ENCODE measurements at regions not wholly inside any gene's neighbourhood (a gene's known extent, or its start where the extent isn't known, plus 50 kb on each side); places are given as distances from the start of the nearest gene placed in this dataset.

DNA sequence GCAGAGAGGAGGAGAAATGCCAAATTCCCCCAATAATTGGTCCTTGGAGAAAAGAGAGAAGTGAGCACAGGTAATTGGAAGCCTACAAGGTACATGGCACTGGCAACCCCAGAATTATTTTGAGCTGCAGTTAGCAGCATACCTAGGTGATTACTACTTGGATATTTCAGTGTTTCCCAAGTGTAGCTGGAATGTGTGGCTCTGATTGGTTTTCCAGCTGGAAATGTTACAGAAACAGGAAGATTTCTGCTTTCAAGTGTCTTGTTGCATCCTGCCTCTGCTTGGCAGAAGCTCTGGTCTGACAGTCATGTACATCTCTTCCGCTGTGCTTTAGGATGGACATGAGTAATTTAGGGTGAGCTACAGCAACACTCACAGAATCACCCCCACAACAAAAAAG lies 262.1 kb downstream of the ENC1 start:
- DNase-seq (ENCODE audit: low spot score): no peak

DNA sequence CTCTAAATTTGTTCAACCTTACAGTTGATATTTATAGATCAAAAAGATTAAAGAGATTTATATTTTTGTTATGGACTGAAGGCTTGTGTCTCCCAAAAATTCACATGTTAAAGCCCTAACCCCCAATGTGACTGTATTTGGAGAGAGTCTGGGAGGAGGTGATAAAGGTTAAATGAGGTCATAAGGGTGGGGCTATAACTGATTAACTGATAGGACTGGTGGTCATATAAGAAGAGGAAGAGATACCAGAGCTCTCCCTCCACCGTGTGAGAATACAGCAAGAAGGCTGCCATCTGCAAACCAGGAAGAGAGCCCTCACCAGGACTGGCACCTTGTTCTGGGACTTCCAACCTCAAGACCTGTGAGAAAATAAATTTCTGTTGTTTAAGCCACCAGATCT lies 264.3 kb downstream of the ENC1 start:
- DNase-seq (ENCODE audit: low spot score): no peak

DNA sequence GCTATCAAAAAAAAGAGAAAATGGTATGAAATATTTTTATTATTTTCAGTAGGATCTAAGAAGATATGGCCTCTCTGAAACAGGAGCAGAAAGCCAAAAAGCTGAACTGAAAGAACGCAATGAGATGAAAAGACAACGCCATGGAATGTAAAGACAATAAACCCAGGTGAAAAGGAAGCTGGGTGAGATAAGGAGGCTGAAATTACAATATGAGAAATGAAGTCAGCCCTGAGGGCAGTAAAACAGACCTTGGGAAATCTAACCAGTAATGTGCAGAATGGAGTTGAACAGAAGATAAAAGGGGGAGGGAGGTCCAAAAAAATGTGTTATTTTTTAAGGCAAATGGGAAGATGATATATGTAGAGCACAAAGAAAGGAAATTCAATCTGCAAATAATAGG lies 265.3 kb downstream of the ENC1 start:
- DNase-seq (ENCODE audit: low spot score): no peak

DNA sequence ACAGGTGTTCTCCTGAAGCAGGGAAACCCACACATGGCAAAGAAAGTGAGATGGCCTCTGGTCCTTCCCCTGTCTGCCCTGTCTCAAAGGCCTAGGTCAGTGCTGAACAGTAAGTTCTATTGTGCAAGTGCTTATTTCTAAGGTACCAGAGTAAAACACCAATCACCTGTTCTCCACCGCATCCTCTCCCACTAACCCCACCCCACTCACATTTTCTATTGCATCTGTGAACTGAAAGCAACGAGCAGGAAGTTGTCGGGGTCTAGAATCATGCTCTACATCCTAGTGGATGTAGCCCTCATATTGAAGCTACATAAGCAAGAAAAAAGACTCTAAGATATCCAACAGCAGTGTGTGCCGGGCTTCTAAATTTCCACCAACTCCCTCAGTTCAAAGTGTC lies 265.9 kb downstream of the ENC1 start:
- no peak for DNase-seq (ENCODE audit: low spot score)

DNA sequence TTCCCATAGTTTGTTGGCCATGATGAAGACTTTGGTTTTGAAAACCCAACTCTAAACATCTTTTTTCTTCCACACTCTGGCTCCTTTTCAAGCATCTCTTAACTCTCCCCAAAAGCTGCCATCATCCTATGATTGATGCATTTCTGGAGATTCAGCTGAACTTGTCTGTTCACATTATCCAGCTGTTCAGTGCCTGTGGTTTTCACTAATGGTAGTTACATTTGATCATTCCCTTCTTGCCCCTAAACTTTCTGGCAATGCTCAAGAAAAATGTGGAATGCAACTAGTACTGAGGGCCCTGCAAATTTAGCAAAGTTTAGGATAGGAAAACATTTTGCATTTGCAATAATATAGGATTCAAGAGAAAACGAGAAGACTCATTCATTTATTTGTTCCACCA lies 267.5 kb downstream of the ENC1 start:
- DNase-seq (ENCODE audit: low spot score): no peak

DNA sequence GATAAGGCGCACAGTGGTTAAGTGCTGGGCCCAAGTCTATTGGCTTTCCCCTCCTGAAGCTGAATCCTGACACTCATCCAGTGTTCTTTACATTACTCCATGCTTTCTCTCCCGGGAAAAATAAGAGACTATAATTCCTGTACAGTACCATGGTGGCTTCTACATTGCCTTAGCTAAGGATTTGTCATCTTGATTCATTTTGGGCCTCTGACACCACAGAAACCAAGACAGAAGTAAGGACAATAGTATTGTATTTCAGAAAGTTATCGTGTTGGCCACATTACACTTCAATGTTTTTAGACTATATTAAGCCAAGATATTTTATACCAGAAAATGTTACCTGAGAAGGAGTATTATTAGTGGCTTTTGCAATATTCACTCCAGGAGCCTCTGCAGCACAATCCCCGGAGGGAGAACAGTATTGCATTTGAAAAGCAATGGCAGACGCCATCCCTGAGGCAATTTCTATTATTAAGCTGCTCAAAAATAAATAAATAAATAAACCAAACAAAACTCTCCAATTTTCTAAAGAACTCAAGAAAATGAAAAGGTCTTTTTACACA lies 267.9 kb downstream of the ENC1 start:
- no peak for DNase-seq (ENCODE audit: low spot score)

DNA sequence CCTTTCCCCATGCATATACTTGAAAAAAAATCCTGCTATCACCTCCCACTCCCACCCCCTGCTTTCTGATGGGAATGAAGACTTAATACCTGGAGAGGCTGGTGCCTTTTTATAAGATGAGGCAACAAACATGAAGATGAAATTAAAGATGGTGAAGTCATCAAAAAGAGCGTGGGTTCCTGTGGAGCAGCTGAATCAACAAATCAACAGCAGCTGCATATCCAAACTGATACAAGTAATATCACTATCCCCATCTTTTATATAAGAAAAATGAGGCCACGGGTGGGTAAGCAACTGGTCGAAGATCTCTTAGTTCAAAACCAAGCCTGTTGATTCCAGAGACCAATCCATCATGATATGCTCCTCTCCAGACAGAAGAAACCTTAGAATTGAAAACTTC lies 268.5 kb downstream of the ENC1 start:
- no peak for DNase-seq (ENCODE audit: low spot score)

DNA sequence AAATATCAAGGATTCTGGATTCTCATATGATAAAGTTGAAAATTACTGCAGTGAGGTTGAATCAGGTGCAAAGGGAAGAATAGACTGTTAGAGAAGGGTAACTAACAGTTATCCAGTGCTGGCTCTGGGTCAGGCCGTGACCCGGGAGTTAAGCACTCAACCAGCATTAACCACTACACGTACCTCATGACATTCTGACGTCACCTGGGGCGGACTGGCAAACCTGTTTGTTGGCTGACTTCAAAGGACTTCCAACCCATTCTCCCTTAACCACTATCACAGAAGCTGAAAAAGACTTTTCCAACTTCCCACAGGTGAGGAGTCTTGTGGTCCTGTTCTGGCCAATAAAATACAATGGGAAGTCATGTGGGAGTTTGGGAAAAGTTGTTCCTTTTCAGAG lies 268.9 kb downstream of the ENC1 start:
- DNase-seq (ENCODE audit: low spot score): no peak

DNA sequence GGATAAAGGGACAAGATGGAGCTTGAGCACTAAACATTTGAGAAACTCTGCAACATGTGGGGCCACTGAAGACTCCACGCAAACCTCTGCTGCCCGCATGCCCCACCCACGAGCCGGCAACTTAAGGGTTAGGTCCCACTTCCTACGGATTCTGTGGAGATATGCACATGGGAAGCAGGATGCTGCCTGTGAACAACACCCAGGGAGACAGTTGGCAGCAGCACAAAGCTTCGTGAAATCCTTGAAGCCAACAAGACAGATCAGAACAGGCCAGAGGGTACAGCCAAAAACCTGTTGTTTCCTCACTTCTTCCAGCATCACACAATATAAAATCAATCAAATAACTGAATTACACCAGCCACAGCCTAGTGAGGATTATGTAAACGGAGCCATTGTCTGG lies 270.4 kb downstream of the ENC1 start:
- no peak for DNase-seq (ENCODE audit: low spot score)

DNA sequence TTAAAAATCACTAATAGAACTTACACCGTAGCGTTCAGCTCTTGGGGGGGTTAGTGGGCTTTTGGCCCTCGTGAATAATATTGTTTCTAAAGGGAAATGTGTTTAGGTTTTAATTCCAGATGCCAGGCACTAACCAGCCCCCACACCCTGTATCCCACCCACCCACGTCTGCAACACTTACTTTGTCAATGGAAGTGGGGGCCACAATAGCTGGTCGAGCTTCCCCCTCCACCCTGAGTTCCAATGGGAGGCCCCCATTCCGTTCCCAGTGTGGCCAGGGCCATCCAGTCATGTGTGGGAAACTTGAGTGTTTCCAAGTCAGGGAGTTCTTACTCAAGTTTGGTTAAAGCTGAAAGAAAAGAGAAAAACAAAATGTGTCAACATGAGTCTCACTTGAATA lies 271.4 kb downstream of the ENC1 start:
- no peak for DNase-seq (ENCODE audit: low spot score)

DNA sequence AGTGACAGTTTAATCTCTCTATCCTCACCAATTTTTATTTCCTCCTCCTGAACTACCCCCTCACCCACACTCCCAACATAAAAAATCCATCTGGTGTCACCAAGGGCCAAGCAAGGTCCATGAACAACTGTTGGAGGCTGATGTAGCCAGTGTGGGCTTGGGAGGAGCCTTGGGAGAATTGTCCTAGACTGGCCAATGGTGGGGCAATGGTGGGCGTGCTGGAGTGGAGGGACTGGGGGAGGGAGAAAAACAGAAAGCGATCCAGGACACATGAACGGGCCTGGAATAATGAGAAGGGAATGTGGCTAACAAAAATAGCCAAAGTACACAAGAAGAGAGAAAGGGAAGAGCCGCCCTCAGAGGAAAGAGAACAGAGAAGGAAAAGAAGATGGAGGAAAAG lies 272.6 kb downstream of the ENC1 start:
- no peak for DNase-seq (ENCODE audit: low spot score)

DNA sequence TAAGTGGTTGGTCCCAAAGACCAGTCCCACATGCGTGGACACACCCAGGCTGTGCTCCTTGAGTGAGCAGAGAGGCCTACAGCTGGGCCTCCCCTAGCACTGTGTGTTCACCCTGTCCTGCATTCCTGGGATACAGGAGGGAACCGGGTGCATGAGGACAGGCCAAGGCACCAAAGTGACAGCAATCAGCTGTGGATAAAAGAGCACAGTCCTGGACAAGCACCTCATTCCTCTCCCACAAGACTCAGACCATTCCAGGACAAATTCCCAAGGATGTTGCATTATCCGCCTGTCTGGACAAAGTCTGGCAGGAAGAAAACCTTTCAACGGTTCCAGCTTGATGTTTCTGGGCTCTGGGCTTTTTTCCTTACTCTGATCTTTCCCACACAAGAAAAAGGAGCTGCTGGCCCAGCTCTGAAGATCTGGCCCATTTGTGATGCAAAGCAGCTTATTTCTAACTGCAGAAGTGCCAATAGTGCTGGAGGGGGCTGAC lies 273.2 kb downstream of the ENC1 start:
- DNase-seq (ENCODE audit: low spot score): no peak

DNA sequence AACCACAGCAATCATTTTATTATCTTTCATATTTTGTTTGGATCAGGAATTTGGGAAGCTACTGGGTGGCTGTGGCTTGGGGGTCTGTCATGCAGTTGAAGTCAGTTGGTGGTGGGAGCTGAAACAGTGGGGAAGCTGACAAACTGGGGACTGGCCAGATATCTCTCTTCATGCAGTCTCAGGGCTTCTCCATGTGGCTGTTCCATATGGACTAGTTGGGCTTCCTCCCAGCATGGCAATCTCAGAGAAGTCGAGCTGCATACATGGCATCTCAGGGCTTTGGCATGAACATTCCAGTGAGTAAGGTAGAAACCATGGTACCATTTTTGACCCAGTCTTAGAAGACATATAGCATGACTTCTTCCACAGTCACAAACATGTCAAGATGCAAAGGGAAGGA lies 274.8 kb downstream of the ENC1 start:
- no peak for DNase-seq (ENCODE audit: low spot score)

DNA sequence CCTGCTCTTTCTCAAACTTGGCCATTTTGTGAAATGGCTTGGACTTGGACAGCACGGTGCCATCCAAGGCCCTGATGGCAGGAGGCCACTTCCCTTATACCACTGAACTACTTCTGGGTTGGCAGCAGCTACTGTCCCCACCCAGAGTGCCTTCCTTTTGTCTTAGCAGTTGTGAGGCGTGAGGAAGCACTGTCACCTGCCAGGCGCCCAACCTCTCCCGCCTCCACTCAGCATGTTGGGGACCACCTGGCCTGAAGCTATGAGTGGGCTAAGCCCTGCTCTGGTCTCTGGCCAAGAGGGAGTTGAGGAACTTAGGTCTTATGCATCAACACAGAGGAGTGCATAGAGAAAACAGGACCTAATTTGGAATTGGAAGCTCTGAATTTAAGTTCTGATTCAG lies 276.0 kb downstream of the ENC1 start:
- no peak for DNase-seq (ENCODE audit: low spot score)

DNA sequence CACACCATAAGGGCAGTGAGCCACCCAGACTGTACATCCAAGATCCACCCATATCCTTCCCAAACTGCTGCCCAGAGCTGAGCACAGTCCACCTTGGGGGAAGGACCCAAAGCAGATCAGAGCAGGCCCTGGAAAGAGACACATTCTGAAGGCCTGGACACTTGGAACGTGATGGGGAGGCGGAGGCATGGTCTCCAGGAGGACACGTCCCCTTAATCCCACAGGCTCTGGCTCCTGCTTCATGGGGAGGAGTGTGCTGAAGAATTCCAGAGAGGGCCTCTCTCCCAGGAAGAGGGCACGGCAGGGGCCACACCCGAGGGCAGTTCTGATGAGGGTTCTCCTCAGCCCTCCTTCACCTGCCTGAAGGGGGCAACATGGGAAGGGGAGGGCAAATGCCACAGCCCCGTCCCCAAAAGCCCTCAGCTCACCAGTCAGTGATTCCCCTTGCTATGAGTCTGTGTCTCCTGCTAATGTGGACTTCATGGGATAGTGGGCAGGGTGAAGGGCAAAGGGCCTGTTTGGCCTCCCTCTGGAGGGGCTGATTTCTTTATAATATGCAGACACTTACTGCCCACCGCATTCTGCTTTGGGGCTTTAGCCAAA lies 276.8 kb downstream of the ENC1 start:
- no peak for DNase-seq (ENCODE audit: low spot score)

DNA sequence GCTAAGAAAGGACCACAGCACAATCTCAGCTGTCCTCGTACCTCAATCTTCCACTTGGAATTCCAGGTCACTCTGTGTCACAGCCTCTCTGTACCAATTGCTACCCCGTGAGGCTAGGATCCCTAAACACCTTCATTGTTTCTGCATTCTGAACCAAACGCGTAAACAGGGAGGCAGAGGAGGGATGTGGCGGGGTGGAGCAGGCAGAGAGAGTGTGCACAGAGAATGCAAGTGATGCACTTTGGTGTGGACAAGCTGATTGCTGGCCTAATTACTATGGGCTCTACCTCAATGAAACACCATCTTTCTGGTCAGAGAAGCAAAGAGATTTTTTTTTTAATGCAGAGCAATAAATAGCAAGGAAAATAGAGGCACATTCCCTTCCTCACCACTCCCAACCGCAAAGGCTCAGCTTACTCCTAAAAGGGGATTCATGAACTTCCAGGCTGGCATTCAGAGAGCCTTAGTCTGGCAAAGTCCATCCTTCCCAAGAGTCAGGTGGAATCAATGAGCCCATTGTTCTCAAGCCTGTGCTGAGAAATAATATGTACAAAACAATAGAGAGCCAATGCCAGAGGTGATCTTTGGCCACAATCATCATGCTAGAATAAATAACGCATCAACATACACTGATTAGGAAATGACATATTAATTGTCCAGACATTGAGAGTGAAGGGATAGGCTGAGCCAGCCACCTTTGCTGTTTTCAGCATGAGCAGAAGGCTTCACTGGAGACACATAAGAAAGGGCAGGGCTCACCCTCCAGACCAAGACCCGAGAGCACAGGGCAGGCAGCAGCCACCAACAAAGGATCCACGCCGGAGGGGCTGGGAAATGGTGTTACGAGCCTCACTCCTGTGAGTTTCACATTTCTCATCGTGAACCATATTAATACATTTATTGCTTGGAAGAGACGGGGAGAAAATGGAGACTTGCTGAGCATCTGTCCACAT lies 278.8 kb downstream of the ENC1 start:
- DNase-seq (ENCODE audit: low spot score): peak; percentile 13

DNA sequence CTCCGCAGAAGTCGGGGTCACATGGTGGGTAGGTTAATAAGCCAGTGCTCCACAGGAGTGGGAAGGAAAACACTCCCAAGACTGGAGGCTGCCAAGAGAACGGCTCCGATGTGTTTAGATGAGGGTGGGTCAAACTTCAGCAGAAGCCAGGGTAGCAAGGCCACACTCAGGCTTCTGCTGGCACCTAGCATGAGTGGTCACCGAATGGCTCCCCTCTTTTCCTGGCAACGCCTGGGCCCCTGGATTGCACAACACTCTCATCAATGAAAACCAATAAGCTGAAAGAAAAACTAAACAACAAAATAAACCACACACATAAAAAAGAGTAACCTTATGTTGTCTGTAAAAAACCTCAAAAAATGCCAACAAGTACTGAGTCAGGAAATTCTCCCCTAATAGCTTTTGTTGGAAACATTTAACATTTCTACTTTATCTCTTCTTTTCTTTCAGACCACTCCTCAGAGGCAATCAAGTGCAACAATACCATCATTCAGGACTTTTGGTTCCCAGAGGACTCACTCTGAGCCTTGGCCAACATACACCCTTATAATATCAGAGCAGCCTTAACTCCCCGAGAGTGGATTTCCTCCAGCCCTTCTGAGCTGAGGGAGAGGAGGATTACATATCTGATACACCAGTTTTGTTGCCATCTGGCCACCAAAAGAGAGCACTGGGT lies 279.9 kb downstream of the ENC1 start:
- DNase-seq (ENCODE audit: low spot score): peak; percentile 13

DNA sequence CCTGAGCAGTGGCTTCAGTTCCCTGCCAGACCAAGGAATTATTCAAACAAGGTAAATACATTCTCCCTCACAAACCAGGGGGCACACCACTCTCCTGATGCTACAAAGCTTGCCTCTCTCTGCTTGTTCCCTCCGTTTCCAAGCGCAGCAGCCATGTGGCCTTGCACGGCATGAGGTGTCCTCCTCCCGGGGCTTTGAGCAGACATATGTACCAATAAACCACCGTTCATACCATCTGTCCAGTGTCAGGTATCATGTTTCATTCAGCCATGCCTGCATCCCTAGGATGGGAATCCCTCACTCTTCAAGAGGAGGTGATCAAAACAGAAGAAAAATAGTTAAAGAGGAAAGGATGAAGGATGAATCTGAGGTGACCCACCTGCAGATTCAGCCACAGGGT lies 282.7 kb downstream of the ENC1 start:
- DNase-seq (ENCODE audit: low spot score): no peak

DNA sequence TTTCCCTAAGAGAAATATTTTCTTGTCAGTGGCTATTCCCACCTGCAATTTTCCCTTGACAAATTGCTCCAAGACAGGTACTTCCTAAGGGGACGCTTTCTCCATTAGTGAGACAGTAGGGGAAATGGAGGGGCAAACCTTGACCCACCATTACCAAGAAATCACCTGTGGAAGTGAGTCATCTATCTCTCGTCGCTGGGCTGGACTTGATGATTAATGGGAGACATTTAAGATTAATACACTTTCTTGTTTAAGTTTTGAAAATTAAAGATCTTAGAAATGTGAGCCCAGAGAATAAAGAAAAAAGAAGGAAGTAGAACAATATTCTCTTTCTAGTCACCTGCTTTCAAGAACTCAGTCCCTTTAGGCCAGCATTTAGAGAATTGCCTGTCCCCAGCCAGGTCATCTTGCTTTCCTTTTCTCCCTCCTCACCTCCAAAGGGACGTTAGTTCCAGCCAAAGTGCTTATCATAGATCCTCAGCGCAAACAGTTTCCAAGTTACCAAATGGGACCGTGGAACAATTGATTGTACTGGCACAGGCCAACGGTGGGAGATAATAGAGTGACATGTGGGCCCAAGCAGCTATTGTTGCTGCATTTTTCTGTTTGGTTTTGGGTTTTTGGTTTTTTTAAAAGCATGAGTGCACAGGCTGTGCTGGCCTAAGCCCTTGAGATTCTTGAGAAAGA lies 284.4 kb downstream of the ENC1 start:
- DNase-seq (ENCODE audit: low spot score): no peak

DNA sequence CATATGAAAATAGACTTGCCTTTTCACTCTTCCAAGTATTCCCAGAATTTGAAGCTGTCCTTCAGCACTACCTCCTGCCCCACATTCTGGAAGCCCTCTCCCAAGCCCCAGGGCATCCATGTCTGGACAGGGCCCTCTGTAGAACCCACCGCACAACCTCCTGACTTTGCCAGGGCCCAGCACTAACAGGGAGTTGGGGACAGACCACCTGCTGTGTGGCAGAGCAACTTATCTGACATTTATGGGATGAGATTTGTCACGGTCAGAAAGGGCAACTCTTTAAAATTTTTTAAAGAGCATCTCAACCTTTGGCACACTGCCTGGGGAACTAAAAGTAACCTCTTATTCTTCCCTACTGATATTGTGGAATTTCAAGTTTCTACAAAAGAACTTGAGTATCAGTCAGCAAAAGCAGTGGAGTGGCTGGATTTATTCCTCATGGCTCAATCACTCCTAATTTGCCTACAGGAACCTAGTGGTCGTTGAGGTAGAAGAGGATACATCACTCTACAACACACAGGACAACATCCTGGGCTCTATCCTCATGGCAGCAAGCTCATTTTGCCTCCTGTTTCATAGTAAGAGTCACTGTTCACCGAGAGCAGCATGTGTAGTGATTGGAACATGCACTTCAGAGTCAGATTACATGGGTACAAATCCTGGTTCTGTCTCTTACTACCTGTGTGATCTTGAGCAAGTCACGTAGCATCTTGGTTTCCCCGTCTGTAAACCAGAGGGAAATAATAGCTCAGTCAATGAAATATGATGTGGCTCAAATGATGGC lies 285.3 kb downstream of the ENC1 start:
- no peak for DNase-seq (ENCODE audit: low spot score)

DNA sequence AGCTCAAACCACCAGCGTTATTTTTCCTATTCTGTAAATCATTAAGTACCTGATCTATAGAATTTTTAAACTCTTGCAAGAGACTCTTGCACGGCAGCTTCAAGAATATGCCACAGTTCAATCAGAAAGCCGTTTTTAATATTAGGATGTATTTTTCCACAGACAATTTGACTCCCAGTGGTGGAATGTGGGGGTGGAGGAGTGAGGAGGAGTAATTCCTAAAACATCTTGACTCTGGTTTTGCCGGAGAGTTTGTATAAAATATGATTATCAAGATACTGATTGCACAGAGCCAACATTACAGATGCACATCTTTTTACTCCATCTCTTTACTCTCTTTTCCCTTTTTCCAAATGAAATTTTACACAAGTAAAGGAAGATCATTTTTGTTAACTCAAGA lies 288.3 kb downstream of the ENC1 start:
- DNase-seq (ENCODE audit: low spot score): no peak
